Stimulated activated CD4-positive, alpha-beta T cell treated with anti-CD3 and anti-CD28 coated beads, TNF-alpha, amount 100 ng/mL, for 48 hours (primary cell): ENCODE measurements at regions not wholly inside any gene's neighbourhood (a gene's known extent, or its start where the extent isn't known, plus 50 kb on each side); places are given as distances from the start of the nearest gene placed in this dataset.

ENCODE experiments used
- DNase-seq, 3 donors: peaks; one replicate each; pipeline ENCODE4 v3.0.0-alpha.2; 2020; ENCODE audit warnings: low read depth in 3 of 3

GRCh38 chr18:56380685-56381084 is 257.7 kb downstream of the TXNL1 start:
- no peak for DNase-seq

GRCh38 chr18:56379256-56379655 is 259.1 kb downstream of the TXNL1 start:
- no peak for DNase-seq

GRCh38 chr18:56377231-56377630 is 261.2 kb downstream of the TXNL1 start:
- no peak for DNase-seq

- no peak for DNase-seq
Measured at GRCh38 chr18:56374007-56374655, 264.3 kb downstream of the TXNL1 start.

GRCh38 chr18:56373601-56374000 is 264.8 kb downstream of the TXNL1 start:
- no peak for DNase-seq

- no peak for DNase-seq
Measured at GRCh38 chr18:56368066-56368465, 270.3 kb downstream of the TXNL1 start.

GRCh38 chr18:56358608-56359280 is 279.6 kb downstream of the TXNL1 start:
- DNase-seq: no peak

- no peak for DNase-seq
Measured at GRCh38 chr18:56353663-56354260, 284.6 kb downstream of the TXNL1 start.

- no peak for DNase-seq
Measured at GRCh38 chr18:56351911-56352500, 286.4 kb downstream of the TXNL1 start.

- DNase-seq: no peak
Measured at GRCh38 chr18:56337507-56337906, 300.9 kb downstream of the TXNL1 start.

- no peak for DNase-seq
Measured at GRCh38 chr18:56333839-56334238, 304.6 kb downstream of the TXNL1 start.

GRCh38 chr18:56333146-56333545 is 305.2 kb downstream of the TXNL1 start:
- DNase-seq: no peak

GRCh38 chr18:56332371-56332770 is 306.0 kb downstream of the TXNL1 start:
- DNase-seq: no peak

GRCh38 chr18:56330366-56331110 is 307.9 kb downstream of the TXNL1 start:
- no peak for DNase-seq

GRCh38 chr18:56329536-56329935 is 308.9 kb downstream of the TXNL1 start:
- DNase-seq: no peak

- no peak for DNase-seq
Measured at GRCh38 chr18:56327191-56327885, 311.1 kb downstream of the TXNL1 start.

GRCh38 chr18:56326336-56327072 is 311.9 kb downstream of the TXNL1 start:
- no peak for DNase-seq

GRCh38 chr18:56323673-56324072 is 314.7 kb downstream of the TXNL1 start:
- DNase-seq: no peak

- DNase-seq: no peak
Measured at GRCh38 chr18:56322406-56322805, 316.0 kb downstream of the TXNL1 start.

- DNase-seq: no peak
Measured at GRCh38 chr18:56321470-56321869, 316.9 kb downstream of the TXNL1 start.

- no peak for DNase-seq
Measured at GRCh38 chr18:56319953-56320352, 318.4 kb downstream of the TXNL1 start.
